GM19455 (cell line): ENCODE measurements at regions not wholly inside any gene's neighbourhood (a gene's known extent, or its start where the extent isn't known, plus 50 kb on each side); places are given as distances from the start of the nearest gene placed in this dataset.
"Not testable (repeated sequence)": the region's sequence is repeated elsewhere in the genome, so short reads cannot be mapped to it uniquely, and the experiment has no call there.

Source experiments
- ATAC-seq: cut with Tn5 transposase; IDR thresholded peaks from one replicate; pipeline ENCODE4 v1.9.1; 2021; ENCODE audit not compliant: unreplicated experiment

DNA sequence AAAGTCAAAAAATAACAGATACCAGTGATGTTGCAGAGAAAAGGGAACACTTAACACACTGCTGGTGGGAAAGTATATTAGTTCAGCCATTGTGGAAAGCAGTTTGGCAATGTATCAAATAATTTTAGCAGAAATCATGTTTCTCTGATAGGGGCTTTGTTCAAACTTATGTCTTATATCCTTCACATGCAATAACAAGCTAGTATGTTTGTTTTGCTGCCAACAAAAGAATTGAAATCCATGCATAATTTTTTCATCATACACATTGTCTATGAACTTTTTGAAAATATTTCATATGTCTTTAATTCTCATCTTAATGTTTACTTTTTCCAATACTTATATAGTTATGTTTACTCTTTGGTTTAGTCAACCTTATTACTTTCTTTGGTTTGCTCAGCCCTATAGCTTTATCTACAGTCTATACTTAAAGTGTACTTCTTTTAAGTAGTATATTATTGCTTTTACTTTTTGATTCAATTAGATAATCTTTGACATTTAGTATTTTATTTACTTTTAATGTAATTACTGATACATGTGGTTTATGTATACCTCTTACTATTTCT, 639.6 kb upstream of the CBLB start:
- ATAC-seq = no peak

- ATAC-seq = no peak
Measured at GRCh38 chr3:106510206-106510605, 641.4 kb upstream of the CBLB start.

DNA sequence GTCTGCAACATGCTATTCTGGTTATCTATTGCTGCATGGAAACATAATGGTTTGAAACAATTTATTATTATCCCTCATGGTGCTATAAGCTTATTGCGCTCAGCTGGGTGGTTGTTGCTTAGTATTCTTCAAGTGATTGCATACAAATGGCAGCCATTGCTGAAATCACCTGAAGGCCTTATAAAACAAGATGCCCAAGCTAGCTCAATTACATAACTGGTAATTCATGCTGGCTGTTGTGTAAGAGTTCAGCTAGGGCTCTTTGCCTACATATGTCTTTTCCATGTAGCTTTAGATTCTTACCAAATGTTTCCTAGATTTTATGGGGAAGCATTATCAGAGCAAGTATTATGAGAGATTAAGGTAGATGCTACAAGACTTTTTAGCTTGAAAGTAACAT, 644.0 kb upstream of the CBLB start:
- ATAC-seq = no peak

- no peak for ATAC-seq
Measured at GRCh38 chr3:106514431-106514830, 645.6 kb upstream of the CBLB start.

GRCh38 chr3:106518516-106518915, 649.7 kb upstream of the CBLB start:
- ATAC-seq = no peak

GRCh38 chr3:106522397-106522796, 653.6 kb upstream of the CBLB start:
- no peak for ATAC-seq

DNA sequence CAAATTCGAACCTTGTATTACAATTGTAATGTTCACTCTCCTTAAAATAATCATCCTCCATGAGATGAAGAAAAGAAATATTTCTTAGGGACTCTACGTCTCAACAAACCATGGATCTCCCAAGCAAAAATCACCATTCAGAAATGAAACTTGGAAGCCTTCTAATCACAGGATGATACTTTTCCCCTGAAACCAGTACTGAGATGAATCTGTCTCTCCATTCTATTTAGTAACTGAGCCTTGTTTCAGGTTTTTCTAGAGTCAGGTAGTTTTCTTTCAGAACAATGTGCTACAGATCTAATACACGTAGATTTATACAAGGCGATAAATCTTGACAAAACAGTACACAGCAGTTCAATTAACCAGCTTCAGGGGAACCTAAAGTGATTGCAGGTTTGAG, 660.1 kb upstream of the CBLB start:
- no peak for ATAC-seq

DNA sequence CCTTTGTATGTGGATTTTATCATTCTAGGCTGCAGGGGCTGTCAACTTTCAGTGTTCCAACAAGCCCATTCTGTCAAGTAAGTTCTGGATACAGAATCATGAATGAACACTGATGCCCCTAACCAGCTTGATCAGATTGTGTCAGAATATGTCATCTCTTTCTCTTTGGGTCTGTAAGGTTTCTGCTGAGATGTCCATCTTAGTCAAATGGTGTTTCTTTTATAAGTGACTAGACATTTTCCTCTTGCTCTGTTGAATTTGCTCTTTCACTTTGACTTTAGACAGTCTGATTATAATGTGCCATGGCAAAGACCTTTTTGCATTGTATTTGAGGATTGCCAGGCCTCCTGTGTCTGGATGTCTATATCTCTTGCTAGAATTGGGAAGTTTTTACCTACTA, 660.9 kb upstream of the CBLB start:
- ATAC-seq = no peak

DNA sequence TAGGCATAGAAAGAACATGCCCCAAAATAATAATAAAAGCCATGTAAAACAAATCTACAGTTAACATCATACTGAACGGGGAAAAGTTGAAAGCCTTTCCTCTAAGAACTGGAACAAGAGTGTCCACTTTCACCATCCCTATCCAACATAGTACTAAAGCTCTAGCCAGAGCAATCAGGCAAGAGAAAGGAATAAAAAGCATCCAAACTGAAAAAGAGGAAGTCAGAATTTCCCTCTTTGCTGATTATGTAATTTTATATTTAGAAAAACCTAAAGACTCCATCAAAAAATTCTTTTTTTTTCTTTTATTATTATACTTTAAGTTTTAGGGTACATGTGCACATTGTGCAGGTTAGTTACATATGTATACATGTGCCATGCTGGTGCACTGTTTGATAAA, 661.6 kb upstream of the CBLB start:
- ATAC-seq = no peak

DNA sequence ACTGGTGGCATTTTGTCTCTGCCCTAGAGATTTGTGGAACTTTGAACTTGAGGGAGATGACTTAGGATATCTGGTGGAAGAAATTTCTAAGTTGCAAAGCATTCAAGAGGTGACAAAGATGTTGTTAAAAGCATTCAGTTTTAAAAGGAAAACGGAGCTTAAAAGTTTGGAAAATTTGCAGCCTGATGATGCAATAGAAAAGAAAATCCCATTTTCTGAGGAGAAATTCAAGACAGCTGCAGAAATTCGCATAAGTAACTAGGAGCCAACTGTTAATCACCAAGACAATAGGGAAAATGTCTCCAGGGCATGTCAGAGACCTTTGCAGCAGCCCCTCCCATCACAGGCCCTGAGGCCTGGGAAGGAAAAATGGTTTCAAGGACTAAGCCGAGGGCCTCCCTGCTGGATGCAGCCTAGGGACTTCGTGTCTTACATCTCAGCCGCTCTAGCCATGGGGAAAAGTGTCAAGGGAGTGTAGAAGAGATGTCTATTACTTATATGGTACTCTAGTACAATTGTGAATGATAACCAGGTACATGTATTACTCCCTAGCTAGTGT, 663.0 kb upstream of the CBLB start:
- not testable (repeated sequence) for ATAC-seq

GRCh38 chr3:106533093-106533787, 664.4 kb upstream of the CBLB start:
- ATAC-seq = no peak

GRCh38 chr3:106533788-106534160, 665.0 kb upstream of the CBLB start:
- ATAC-seq = no peak

DNA sequence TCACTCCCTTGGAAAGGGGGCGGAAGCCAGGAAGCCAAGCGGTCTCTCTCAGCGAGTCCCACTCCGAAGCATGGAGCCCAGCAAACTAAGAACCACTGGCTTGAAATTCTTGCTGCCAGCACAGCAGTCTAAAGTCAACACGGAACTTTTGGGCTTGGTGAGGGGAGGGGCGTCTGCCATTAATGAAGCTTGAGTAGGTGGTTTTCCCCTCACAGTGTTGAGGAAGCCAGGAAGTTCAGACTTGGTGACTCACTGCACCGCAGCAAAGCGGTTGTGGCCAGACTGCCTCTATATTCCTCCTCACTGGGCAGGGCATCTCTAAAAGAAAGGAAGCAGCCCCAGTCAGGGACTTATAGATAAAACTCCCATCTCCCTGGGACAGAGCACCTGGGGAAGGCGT, 665.4 kb upstream of the CBLB start:
- ATAC-seq = no peak

DNA sequence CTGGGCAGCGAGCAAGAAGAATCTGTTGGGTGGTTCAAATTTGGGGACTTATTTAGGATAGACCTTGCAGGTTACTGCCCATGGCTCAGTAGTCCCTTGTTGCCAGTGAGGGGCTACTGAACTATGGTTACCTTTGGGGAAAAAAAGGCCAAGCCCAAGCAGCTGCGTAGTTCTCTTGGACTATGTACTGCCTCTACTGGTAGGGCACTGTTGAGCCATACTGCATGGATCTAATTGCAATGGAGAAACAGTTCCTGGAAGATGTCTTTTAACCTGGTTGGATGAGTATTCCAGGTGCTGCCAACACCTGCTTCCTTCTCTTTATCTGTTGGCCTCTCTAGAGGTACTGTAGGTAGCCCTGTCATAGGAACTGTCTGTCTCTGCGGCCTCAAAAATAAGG, 671.9 kb upstream of the CBLB start:
- ATAC-seq = no peak

- no peak for ATAC-seq
Measured at GRCh38 chr3:106542101-106542769, 673.4 kb upstream of the CBLB start.

DNA sequence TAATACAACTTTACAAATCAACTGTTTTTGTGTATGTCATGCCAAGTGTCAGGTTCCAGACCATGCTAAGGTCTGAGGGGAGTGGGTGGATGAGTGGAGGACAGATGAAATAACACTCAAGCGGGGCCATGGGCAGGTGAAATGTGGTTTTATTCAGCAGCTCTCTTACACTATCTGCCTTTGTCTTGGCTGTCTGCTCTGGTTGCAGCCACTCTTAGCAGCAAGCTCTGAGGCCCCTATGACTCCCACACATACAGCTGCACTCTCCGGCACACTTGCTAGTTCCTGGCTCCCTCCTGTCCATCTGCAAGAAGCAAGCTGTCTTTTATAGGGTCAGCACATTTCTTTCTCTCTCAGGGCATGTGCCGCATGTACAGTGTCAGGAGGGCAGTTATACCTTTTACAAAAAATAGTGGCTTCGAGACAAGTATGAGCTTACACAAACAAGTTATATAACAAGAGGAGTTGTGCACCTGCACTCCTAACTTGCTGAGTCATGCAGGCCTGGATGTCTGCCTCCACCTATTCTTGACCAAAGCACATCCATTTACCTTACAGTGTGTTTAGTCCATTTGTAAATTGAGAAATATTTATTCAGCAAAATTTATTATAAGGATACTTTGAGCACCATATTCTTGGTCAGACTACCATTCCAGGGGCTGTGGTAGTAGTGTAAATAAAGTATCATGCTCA, 683.7 kb upstream of the CBLB start:
- no peak for ATAC-seq

GRCh38 chr3:106560451-106560966, 691.7 kb upstream of the CBLB start:
- no peak for ATAC-seq

GRCh38 chr3:106566277-106566676, 697.5 kb upstream of the CBLB start:
- peak; percentile 88 for ATAC-seq

DNA sequence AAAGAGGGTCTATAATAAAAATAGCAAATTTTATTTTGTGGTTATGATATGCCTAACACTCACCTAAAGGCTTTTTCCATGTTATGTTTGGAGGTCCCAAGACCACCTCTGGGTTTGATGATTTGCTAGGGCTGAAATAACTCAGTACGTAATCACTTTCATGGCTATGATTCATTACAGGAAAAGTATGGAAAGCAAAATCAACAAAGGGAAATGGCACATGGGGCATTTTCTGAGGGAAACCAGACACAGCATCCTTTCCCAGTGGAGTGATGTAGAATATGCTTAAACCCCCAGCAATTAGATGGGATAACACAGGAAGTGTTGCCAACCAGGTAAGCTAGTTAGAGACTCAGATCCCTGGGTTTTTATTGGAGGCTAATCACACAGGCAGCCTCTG, 701.6 kb upstream of the CBLB start:
- no peak for ATAC-seq

DNA sequence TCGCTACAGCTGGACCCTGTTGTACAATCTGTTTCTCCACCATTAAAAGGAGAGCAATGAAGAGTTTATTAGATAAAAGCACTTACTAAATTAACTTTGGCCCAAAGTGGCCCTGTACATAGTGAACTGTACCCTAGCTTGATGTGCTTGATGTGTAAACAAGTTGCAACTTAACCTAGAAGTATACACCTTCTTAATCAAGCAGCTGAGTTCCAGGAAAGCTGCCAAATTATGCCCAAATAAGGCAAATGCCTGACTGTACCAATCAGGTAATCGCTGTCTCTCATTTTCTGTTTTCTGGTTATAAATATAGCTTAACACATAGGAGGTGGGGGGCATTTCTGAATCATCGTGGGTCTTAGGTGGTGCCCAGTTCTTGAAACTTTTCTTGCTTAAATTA, 704.8 kb upstream of the CBLB start:
- no peak for ATAC-seq

- no peak for ATAC-seq
Measured at GRCh38 chr3:106575029-106575428, 706.2 kb upstream of the CBLB start.

DNA sequence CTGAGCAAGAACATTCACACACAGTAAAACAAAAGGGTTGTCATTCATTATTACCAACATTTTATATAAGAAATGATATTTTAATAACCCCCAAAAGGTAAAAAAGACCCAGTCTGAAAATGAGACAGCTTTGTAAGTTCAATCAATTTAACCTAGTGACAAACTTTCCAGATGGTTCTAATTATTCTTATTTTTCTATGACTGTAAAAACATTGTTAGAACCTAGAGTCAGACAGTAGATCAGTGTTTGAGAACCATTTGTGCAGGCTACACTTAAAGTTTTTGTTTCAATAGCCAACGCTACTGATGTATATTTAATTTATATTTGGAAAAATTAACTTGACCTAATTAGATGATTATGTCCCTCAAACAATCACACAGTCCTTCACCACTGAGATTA, 708.4 kb upstream of the CBLB start:
- no peak for ATAC-seq
